HCT116 (cell line): ENCODE measurements at regions not wholly inside any gene's neighbourhood (a gene's known extent, or its start where the extent isn't known, plus 50 kb on each side); places are given as distances from the start of the nearest gene placed in this dataset.

Experiments used
- ATF3 ChIP-seq: IDR thresholded peaks from 2 replicates; pipeline ENCODE4 v1.6.1; 2012
- CTCF ChIP-seq, 3 experiments: fragments of 200-600 bp in 1 of 3; sonication (generic) in 1 of 3; IDR thresholded peaks in 2 of 3; conservative IDR thresholded peaks in 1 of 3; 2 replicates each; pipeline ENCODE4 v1.5.1; 2012 to 2017; ENCODE audit warnings: low read depth in 2 of 3, low read length in 2 of 3, antibody characterized with exemption in 1 of 3, borderline replicate concordance in 1 of 3, control low read depth in 1 of 3, mild to moderate bottlenecking in 1 of 3, mixed read lengths in 1 of 3, mixed run types in 1 of 3, moderate library complexity in 1 of 3; ENCODE audit not compliant: insufficient read depth in 1 of 3
- EZH2 ChIP-seq: fragments of 200-600 bp; sonication (generic); IDR thresholded peaks from 2 replicates; pipeline ENCODE4 v1.6.1; 2017; ENCODE audit warnings: antibody characterized with exemption, mixed run types
- EZH2phosphoT487 ChIP-seq: fragments of 200-600 bp; IDR thresholded peaks from 2 replicates; pipeline ENCODE4 v1.6.1; 2018; ENCODE audit warnings: antibody characterized with exemption, borderline replicate concordance
- POLR2AphosphoS5 ChIP-seq: IDR thresholded peaks from 2 replicates; pipeline ENCODE4 v1.6.1; 2011; ENCODE audit warnings: mild to moderate bottlenecking, low read depth, low read length, moderate library complexity
- TCF7L2 ChIP-seq: IDR thresholded peaks from 2 replicates; pipeline ENCODE4 v1.7.0; 2011; ENCODE audit warnings: borderline replicate concordance, inconsistent platforms; ENCODE audit not compliant: insufficient read depth, insufficient read length; ENCODE audit errors: extremely low read depth
- ZBTB33 ChIP-seq: IDR thresholded peaks from 2 replicates; pipeline ENCODE4 v1.6.1; 2011; ENCODE audit warnings: mild to moderate bottlenecking, low read length, moderate library complexity; ENCODE audit not compliant: insufficient replicate concordance; ENCODE audit errors: extremely low read depth

GRCh38 chr1:112264553-112264952, 131.5 kb upstream of the CTTNBP2NL start:
- no peak for TF ChIP-seq EZH2phosphoT487
- TF ChIP-seq ZBTB33, result no peak
- TF ChIP-seq POLR2AphosphoS5, result no peak
- TF ChIP-seq CTCF (IDR thresholded peaks at IDR 0.05 in 2 of 3, conservative IDR thresholded peaks at IDR 0.05 in 1 of 3; ENCODE audit: borderline replicate concordance in 1 of 3, insufficient read depth in 1 of 3, low read depth in 2 of 3, low read length in 2 of 3), result no peak
- no peak for TF ChIP-seq EZH2
- no peak for TF ChIP-seq TCF7L2
- TF ChIP-seq ATF3, result no peak
